IgD-negative memory B cell (primary cell): ENCODE measurements at regions not wholly inside any gene's neighbourhood (a gene's known extent, or its start where the extent isn't known, plus 50 kb on each side); places are given as distances from the start of the nearest gene placed in this dataset.

Experiments used
- H3K27ac Mint-ChIP-seq, 3 donors: one replicate each; pipeline ENCODE4 v1.8.0; 2020 to 2022; ENCODE audit warnings: mild to moderate bottlenecking in 3 of 3, mixed read lengths in 3 of 3, moderate library complexity in 1 of 3
- H3K27me3 Mint-ChIP-seq: one replicate; pipeline ENCODE4 v1.8.0; 2021; ENCODE audit warnings: mixed read lengths
- H3K36me3 Mint-ChIP-seq: one replicate; pipeline ENCODE4 v1.8.0; 2020; ENCODE audit warnings: mild to moderate bottlenecking, mixed read lengths
- H3K4me1 Mint-ChIP-seq, 3 donors: one replicate each; pipeline ENCODE4 v1.8.0; 2020 to 2022; ENCODE audit warnings: mixed read lengths in 3 of 3, mild to moderate bottlenecking in 1 of 3
- H3K4me3 Mint-ChIP-seq, 4 donors: one replicate each; pipeline ENCODE4 v1.8.0; 2020 to 2022; ENCODE audit warnings: mild to moderate bottlenecking in 4 of 4, mixed read lengths in 4 of 4, moderate library complexity in 3 of 4
- H3K9me3 Mint-ChIP-seq, 3 donors: one replicate each; pipeline ENCODE4 v1.8.0; 2020 to 2021; ENCODE audit warnings: mixed read lengths in 3 of 3, mild to moderate bottlenecking in 1 of 3

- Mint-ChIP-seq H3K4me1 (peaks cover 0 to 4% (median 0%) of the 10 kb centered on the region in 3 donors), H3K27ac (peak overlapping the region in 1 of 3 donors; percentile 68), H3K9me3 (peaks cover 3 to 7% (median 5%) of the 10 kb centered on the region in 3 donors), H3K36me3 (peaks cover 3% of the 10 kb centered on the region), H3K27me3 (peaks cover 11% of the 10 kb centered on the region), H3K4me3 (peak overlapping the region in 1 of 4 donors; percentile 59)
Measured at GRCh38 chr20:58584881-58585752, 66.0 kb upstream of the STX16 start.

- Mint-ChIP-seq H3K4me3 (no peak overlapping the region), H3K9me3 (peaks cover 3 to 7% (median 5%) of the 10 kb centered on the region in 3 donors), H3K36me3 (peaks cover 3% of the 10 kb centered on the region), H3K27me3 (peaks cover 13% of the 10 kb centered on the region), H3K27ac (no peak overlapping the region), H3K4me1 (peaks cover 0 to 4% (median 0%) of the 10 kb centered on the region in 3 donors)
Measured at GRCh38 chr20:58584051-58584824, 66.8 kb upstream of the STX16 start.

DNA sequence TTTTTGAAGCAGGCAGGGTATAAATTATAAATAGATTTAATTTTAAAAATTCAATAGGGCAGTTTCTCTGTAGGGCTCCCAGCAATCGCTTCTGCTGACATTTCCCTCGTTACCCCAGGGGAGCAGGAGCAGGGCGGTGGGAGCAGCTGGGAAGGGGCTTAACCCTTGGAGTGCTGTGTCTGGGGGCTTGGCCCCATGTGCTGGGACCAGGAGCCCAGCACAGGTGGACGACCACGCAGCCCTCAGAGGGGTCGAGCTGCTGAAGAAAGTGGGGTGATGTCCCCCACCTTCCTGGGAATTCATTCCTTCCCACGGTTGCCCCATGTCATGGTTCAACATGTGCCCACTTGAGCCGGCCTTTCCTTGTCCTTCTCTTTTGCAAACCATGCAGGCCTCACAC, 67.5 kb upstream of the STX16 start:
- peaks cover 14% of the 10 kb centered on the region for H3K27me3 Mint-ChIP-seq
- H3K4me1 Mint-ChIP-seq, result peaks cover 0 to 4% (median 0%) of the 10 kb centered on the region in 3 donors
- H3K9me3 Mint-ChIP-seq, result peaks cover 3 to 7% (median 5%) of the 10 kb centered on the region in 3 donors
- peaks cover 3% of the 10 kb centered on the region for H3K36me3 Mint-ChIP-seq
- H3K4me3 Mint-ChIP-seq, result no peak overlapping the region
- H3K27ac Mint-ChIP-seq, result no peak overlapping the region

DNA sequence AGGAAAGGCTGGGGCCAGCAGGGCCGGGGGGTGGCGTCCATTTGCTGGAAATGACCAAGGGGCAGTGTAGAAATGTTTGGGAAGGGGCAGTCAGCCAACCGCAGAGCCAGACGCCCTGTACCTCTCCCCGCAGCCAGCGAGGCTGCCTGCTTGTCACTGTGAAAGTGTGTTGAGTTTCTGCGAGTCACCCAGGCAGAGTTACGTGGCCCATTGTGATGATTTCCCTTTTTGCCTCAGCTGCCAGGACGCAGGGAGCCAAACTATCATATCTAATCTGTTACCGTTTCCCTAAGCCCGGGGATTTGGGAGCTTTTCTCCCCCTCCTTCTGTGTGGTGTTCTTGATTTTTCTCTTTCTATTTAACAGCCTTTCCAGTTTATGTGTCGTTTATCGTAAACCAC, 67.9 kb upstream of the STX16 start:
- Mint-ChIP-seq H3K27me3 (peaks cover 13% of the 10 kb centered on the region), H3K4me3 (no peak overlapping the region), H3K9me3 (peaks cover 3 to 7% (median 5%) of the 10 kb centered on the region in 3 donors), H3K27ac (no peak overlapping the region), H3K4me1 (peaks cover 0 to 4% (median 0%) of the 10 kb centered on the region in 3 donors), H3K36me3 (peaks cover 3% of the 10 kb centered on the region)

- peaks cover 3 to 5% (median 5%) of the 10 kb centered on the region in 3 donors for H3K9me3 Mint-ChIP-seq
- H3K27ac Mint-ChIP-seq, result no peak overlapping the region
- H3K27me3 Mint-ChIP-seq, result peaks cover 10% of the 10 kb centered on the region
Measured at GRCh38 chr20:58580474-58580835, 65.3 kb upstream of the APCDD1L start.

GRCh38 chr20:58579819-58580473, 64.7 kb upstream of the APCDD1L start:
- Mint-ChIP-seq H3K27ac (peak overlapping the region in 1 of 3 donors; percentile 16), H3K36me3 (no peaks in the 10 kb centered on the region), H3K27me3 (peaks cover 10% of the 10 kb centered on the region), H3K4me1 (peaks cover 0 to under 1% (median 0%) of the 10 kb centered on the region in 3 donors), H3K9me3 (peaks cover 3 to 5% (median 3%) of the 10 kb centered on the region in 3 donors), H3K4me3 (peak overlapping the region in 1 of 4 donors; percentile 8)

More at GRCh38 chr20:58580474-58580835, 65.3 kb upstream of the APCDD1L start:
- H3K36me3 Mint-ChIP-seq, result peaks cover under 1% of the 10 kb centered on the region
- H3K4me3 Mint-ChIP-seq, result no peak overlapping the region
- peaks cover 0 to 2% (median 0%) of the 10 kb centered on the region in 3 donors for H3K4me1 Mint-ChIP-seq

DNA sequence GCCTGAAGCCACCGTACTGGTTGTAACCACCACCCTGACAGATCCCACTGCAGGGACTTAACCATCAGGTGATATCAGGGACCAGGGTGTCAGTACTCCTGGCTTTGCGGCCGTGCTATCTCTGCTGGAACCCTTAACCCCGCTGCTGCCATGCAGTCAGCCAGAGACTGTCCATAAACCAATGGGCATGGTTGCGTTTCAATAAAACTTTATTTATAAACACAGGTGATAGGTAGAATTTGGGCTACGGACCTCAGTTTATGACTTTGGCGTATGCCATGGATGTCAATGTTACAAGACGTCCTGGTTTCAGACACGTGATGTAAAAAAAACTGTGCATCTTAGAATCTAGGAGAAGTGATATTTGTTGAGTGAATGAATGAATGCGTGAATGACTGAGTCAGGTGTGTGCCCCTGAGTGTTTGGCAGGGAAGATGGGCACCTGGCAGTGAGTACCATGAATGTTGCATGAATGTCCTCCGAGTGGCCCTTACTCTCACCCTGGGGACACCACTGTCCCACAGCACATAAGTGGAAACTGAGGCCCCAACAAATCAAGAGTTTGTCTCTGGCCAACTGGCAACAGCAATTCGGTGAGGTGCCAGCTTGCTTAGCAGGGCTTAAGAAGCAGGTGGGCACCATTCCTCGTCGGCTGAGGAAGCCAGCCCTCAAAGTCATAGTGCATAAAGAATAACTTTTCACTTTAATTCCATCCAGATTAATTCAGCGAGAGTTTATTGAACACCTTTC, 64.0 kb upstream of the APCDD1L start:
- H3K36me3 Mint-ChIP-seq, result no peaks in the 10 kb centered on the region
- no peaks in the 10 kb centered on the region for H3K4me1 Mint-ChIP-seq
- H3K9me3 Mint-ChIP-seq, result peaks cover 3 to 5% (median 3%) of the 10 kb centered on the region in 3 donors
- no peak overlapping the region for H3K4me3 Mint-ChIP-seq
- H3K27ac Mint-ChIP-seq, result peak overlapping the region in 1 of 3 donors; percentile 16
- peaks cover 13% of the 10 kb centered on the region for H3K27me3 Mint-ChIP-seq

DNA sequence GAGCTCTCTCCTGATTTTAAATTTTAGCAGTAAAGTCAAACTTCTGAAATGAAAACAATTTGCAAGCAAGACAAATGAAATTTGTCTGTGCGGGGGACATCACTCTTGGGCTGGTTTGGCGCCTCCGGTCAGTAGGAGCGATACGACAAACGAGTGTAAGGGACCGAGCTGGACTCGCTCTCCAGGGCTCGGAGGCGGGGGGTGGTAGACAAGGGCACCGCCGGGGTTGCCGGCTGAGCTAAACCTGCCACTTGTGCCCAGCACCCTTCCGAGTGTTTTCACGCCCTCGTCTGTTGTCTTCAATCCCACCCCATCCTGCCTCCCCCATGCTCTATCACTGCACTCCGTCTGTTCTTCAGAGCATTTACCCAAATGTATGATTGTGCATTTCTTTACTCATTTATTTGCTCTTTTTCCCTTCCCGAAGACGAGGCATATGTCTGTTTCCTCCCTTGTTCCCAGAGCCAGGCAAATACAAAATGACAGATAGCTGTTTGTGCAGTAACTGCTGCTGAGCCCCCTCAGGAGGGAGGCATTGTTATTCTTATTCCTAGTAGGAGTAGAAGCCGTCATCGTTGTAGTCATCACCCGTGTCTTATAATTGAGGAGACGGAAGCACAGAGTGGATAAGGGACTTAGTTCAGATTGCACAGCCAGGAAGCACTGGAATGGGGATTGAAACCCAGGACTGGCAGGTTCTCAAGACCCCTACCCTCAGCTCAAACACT, 62.8 kb upstream of the APCDD1L start:
- peaks cover 15% of the 10 kb centered on the region for H3K27me3 Mint-ChIP-seq
- no peaks in the 10 kb centered on the region for H3K36me3 Mint-ChIP-seq
- H3K4me3 Mint-ChIP-seq, result no peak overlapping the region
- peaks cover 3 to 5% (median 3%) of the 10 kb centered on the region in 3 donors for H3K9me3 Mint-ChIP-seq
- H3K27ac Mint-ChIP-seq, result no peak overlapping the region
- H3K4me1 Mint-ChIP-seq, result no peaks in the 10 kb centered on the region

DNA sequence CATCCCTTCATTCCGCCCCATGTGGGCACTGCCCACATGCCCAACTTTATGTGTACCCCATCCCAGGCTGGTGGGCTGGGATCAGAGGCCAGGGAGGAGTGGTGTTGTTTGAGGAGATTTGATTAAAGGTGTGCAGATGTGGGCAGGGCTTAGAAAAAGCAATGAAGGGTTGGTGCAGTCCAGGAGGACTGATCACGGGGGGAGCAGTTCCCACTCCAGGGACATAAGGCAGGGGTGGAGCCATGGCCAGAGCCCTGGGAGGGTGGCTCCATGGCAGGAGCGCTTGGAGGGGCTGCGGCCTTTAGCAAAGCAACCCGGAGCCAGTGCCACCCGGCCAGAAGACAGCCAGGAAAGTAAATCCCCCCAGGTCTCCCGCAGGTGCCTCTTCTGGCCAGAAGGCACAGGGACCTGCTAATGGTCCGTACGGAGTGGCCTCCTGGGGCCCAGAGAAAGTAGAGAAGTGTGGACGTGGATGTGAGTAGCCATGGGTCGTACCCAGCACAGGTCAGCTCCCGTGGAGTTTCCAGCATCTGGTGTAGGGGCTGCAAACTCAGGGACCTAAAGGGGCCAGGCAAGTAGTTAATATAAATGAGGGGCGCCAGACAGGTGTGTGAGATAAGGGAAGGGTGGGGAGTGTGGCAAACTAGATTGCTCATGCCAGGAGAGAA, 62.1 kb upstream of the APCDD1L start:
- H3K4me3 Mint-ChIP-seq, result no peak overlapping the region
- H3K9me3 Mint-ChIP-seq, result peaks cover 0 to 3% (median 0%) of the 10 kb centered on the region in 3 donors
- H3K4me1 Mint-ChIP-seq, result no peaks in the 10 kb centered on the region
- H3K27me3 Mint-ChIP-seq, result peaks cover 18% of the 10 kb centered on the region
- H3K36me3 Mint-ChIP-seq, result no peaks in the 10 kb centered on the region
- no peak overlapping the region for H3K27ac Mint-ChIP-seq

GRCh38 chr20:58576603-58576970, 61.4 kb upstream of the APCDD1L start:
- Mint-ChIP-seq H3K36me3 (no peaks in the 10 kb centered on the region), H3K4me3 (no peak overlapping the region), H3K27ac (no peak overlapping the region), H3K27me3 (peaks cover 18% of the 10 kb centered on the region), H3K9me3 (peaks cover 0 to 1% (median 0%) of the 10 kb centered on the region in 3 donors), H3K4me1 (no peaks in the 10 kb centered on the region)

DNA sequence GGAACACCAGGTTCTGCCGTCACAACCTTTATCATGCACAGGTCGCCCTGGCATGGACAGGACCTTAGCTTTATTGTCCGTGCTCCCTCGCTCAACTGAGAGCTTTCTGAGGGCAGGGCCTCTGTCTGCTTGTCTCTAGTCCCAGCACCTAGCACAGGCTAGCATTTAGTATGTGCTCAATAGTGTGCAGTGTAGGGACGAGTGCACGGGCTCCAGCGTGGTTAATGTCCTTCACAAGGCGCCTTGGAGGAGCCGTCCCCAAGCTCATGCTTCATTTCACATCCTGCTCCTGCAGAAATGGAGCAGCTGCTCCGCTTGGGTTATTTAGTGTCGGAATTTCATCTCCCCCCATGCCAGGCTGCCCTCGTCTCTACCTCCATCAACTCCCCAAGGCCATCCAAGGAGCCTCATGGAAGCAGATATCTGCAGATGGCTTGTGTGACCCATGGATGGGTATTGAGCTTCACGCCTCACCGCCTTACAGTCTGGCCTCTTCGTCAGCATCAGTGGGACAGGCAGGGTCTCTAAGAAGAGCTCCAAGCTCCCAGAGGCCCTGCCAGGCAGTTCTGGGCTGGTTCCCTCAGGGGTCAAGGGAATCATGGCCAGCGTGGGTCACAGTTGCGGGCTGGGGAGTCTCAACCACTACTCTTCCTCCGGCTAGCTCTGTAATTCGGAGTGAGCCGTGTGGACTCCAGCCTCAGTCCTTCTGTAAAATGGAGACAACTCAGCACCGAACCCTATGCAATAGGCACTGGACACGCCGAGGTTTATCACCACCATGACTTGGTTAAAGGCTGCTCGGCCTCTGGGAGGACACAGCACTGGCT, 60.8 kb upstream of the APCDD1L start:
- H3K4me3 Mint-ChIP-seq, result no peak overlapping the region
- no peaks in the 10 kb centered on the region for H3K4me1 Mint-ChIP-seq
- H3K27me3 Mint-ChIP-seq, result peaks cover 16% of the 10 kb centered on the region
- no peaks in the 10 kb centered on the region for H3K36me3 Mint-ChIP-seq
- H3K9me3 Mint-ChIP-seq, result no peaks in the 10 kb centered on the region
- H3K27ac Mint-ChIP-seq, result no peak overlapping the region

DNA sequence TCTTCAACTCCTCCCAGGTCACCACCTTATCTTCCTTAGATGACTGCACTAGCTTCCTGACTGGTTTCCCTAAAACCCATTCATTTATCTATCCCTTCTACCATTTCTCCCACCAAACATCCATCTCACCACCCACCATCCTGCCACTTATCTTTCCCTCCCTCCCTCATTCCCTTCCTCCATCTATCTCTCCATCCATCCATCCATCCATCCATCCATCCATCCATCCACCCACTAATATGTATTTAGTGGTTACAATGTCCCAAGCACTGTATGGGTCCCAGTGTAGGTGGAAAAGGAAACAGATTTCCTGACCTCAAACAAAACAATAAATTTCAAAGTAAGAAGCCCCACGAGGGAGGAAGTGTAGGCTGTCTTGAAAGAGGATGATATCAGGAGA, 59.3 kb upstream of the APCDD1L start:
- H3K36me3 Mint-ChIP-seq, result no peaks in the 10 kb centered on the region
- no peak overlapping the region for H3K4me3 Mint-ChIP-seq
- H3K27me3 Mint-ChIP-seq, result peaks cover 19% of the 10 kb centered on the region
- H3K4me1 Mint-ChIP-seq, result no peaks in the 10 kb centered on the region
- H3K27ac Mint-ChIP-seq, result no peak overlapping the region
- H3K9me3 Mint-ChIP-seq, result no peaks in the 10 kb centered on the region

DNA sequence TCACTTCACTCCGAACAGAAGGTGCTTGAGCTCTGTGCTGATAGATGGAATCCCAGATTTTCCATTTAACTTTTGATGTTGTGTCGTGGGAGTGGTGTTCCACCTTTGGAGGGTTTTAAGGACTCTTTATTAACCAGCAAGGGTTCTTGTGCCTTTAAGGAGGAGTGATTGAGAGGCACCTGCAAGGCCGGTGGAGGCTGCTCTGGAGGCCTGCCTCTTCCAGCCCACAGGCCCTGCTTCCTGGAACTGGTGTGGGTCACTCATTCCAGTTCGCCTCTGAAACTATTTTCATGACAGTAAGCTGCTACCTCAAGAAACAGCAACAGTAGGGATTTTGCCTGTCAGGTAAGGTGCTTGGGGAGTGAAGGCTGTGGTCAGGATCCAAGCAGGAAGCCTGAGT, 58.8 kb upstream of the APCDD1L start:
- Mint-ChIP-seq H3K36me3 (no peaks in the 10 kb centered on the region), H3K27ac (no peak overlapping the region), H3K4me1 (no peaks in the 10 kb centered on the region), H3K27me3 (peaks cover 17% of the 10 kb centered on the region), H3K4me3 (no peak overlapping the region), H3K9me3 (no peaks in the 10 kb centered on the region)
